HCT116 (cell line): ENCODE measurements at regions not wholly inside any gene's neighbourhood (a gene's known extent, or its start where the extent isn't known, plus 50 kb on each side); places are given as distances from the start of the nearest gene placed in this dataset.

Source experiments
- ATAC-seq: fragments of 200-7000 bp; cut with Tn5 transposase; 2 replicates; pipeline ENCODE4 v1.9.1; 2020; ENCODE audit warnings: mild to moderate bottlenecking, moderate library complexity
- BruUV-seq: library from RNA; stranded (reverse); fragments of 400-500 nt; replicated peaks from 2 replicates; lab custom pipeline; 2021; lab: Mats Ljungman, UMichigan
- CTCF ChIA-PET: fragments of 300-600 bp; sonication (Branson Sonifier 250); formaldehyde crosslinking; loops from one replicate; lab custom pipeline; 2021; ENCODE audit warnings: antibody characterized with exemption; lab: Charles Lee
- POLR2A ChIA-PET: fragments of 300-600, 350-600 bp; sonication (Branson Sonifier 250); formaldehyde crosslinking; loops from one replicate; lab custom pipeline; 2021; ENCODE audit warnings: antibody characterized with exemption; lab: Charles Lee
- RAD21 ChIA-PET, 2 experiments: fragments of 300-600 bp; sonication (Branson Sonifier 250); formaldehyde crosslinking; loops; one replicate each; lab custom pipeline; 2023; ENCODE audit warnings: low total read pairs in 2 of 2; ENCODE audit not compliant: uncharacterized antibody in 2 of 2, unreplicated experiment in 2 of 2, low non-redundant PET in 1 of 2; lab: Charles Lee
- DNase-seq: peaks from one replicate; pipeline ENCODE4 v3.0.0-alpha.2; 2010; ENCODE audit warnings: low read depth, low spot score
- H2AFZ ChIP-seq: fragments of 200-600 bp; shearing (Covaris generic), sonication (generic); 2 replicates; pipeline ENCODE4 v1.6.1; 2017; ENCODE audit warnings: low read depth, mixed run types, mixed read lengths, antibody characterized with exemption, low read length; ENCODE audit not compliant: poor library complexity, severe bottlenecking
- H3K27ac ChIP-seq: 2 replicates; pipeline ENCODE4 v1.5.1; 2012; ENCODE audit warnings: low read depth, low read length
- H3K27me3 ChIP-seq: fragments of 200-600 bp; sonication (generic); 2 replicates; pipeline ENCODE4 v1.6.1; 2016; ENCODE audit warnings: mixed run types, low read length, mixed read lengths; ENCODE audit not compliant: insufficient read depth
- H3K36me3 ChIP-seq, 2 experiments: fragments of 200-500 bp in 1 of 2; fragments of 200-600 bp in 1 of 2; sonication (Bioruptor generic) in 1 of 2; sonication (generic) in 1 of 2; 2 replicates each; pipeline versions ENCODE4 v1.5.1 to v1.6.1; 2014 to 2016; ENCODE audit warnings: low read length in 2 of 2, inconsistent platforms in 1 of 2, mixed read lengths in 1 of 2, mixed run types in 1 of 2; ENCODE audit not compliant: insufficient read depth in 2 of 2, control insufficient read depth in 1 of 2
- H3K4me1 ChIP-seq, 2 experiments: fragments of 200-600 bp in 1 of 2; sonication (generic) in 1 of 2; 2 replicates each; pipeline versions ENCODE4 v1.5.1 to v1.6.1; 2012 to 2017; ENCODE audit warnings: low read length in 2 of 2, inconsistent platforms in 1 of 2, mild to moderate bottlenecking in 1 of 2, mixed read lengths in 1 of 2, mixed run types in 1 of 2, moderate library complexity in 1 of 2; ENCODE audit not compliant: insufficient read depth in 2 of 2, control insufficient read depth in 1 of 2
- H3K4me2 ChIP-seq: fragments of 200-600 bp; sonication (generic); 2 replicates; pipeline ENCODE4 v1.6.1; 2017; ENCODE audit warnings: mixed run types, low read length, mixed read lengths
- H3K4me3 ChIP-seq, 2 experiments: fragments of 200-600 bp in 1 of 2; sonication (generic) in 1 of 2; replicated peaks in 1 of 2; 2 replicates each; pipeline ENCODE4 v1.5.1; 2011 to 2016; ENCODE audit warnings: low read length in 2 of 2, control low read depth in 1 of 2, low read depth in 1 of 2, mild to moderate bottlenecking in 1 of 2, mixed read lengths in 1 of 2, mixed run types in 1 of 2
- H3K79me2 ChIP-seq: fragments of 200-600 bp; sonication (generic); 2 replicates; pipeline ENCODE4 v1.6.1; 2017; ENCODE audit warnings: mild to moderate bottlenecking, mixed run types, low read length, moderate library complexity, mixed read lengths; ENCODE audit not compliant: insufficient read depth
- H3K9ac ChIP-seq: fragments of 200-600 bp; sonication (generic); 2 replicates; pipeline ENCODE4 v1.6.1; 2016; ENCODE audit warnings: low read length, mixed read lengths
- H3K9me2 ChIP-seq: fragments of 200-600 bp; sonication (generic), shearing (Covaris generic); 2 replicates; pipeline ENCODE4 v1.6.1; 2017; ENCODE audit warnings: mixed run types, mild to moderate bottlenecking, moderate library complexity; ENCODE audit not compliant: insufficient read depth
- H3K9me3 ChIP-seq, 2 experiments: fragments of 200-500 bp in 1 of 2; fragments of 200-600 bp in 1 of 2; sonication (Bioruptor generic) in 1 of 2; sonication (generic) in 1 of 2; 2 replicates each; pipeline ENCODE4 v1.6.1; 2014 to 2017; ENCODE audit warnings: low read length in 2 of 2, mixed read lengths in 2 of 2, inconsistent platforms in 1 of 2, low read depth in 1 of 2, mild to moderate bottlenecking in 1 of 2, mixed run types in 1 of 2, moderate library complexity in 1 of 2; ENCODE audit not compliant: control insufficient read depth in 1 of 2, insufficient read depth in 1 of 2
- H4K20me1 ChIP-seq: fragments of 200-600 bp; sonication (generic), shearing (Covaris generic); 2 replicates; pipeline ENCODE4 v1.6.1; 2017; ENCODE audit warnings: mixed run types, mild to moderate bottlenecking, moderate library complexity; ENCODE audit not compliant: insufficient read depth
- EZH2 ChIP-seq: fragments of 200-600 bp; sonication (generic); IDR thresholded peaks from 2 replicates; pipeline ENCODE4 v1.6.1; 2017; ENCODE audit warnings: antibody characterized with exemption, mixed run types
- POLR2AphosphoS5 ChIP-seq: IDR thresholded peaks from 2 replicates; pipeline ENCODE4 v1.6.1; 2011; ENCODE audit warnings: mild to moderate bottlenecking, low read depth, low read length, moderate library complexity
- SIN3A ChIP-seq: IDR thresholded peaks from 2 replicates; pipeline ENCODE4 v1.6.1; 2012; ENCODE audit warnings: low read depth
- TCF7L2 ChIP-seq: IDR thresholded peaks from 2 replicates; pipeline ENCODE4 v1.7.0; 2011; ENCODE audit warnings: borderline replicate concordance, inconsistent platforms; ENCODE audit not compliant: insufficient read depth, insufficient read length; ENCODE audit errors: extremely low read depth
- ZNF274 ChIP-seq: fragments of 200-500 bp; sonication (Bioruptor generic); IDR thresholded peaks from 2 replicates; pipeline ENCODE4 v1.6.1; 2014; ENCODE audit warnings: mild to moderate bottlenecking, low read depth, low read length, inconsistent platforms
- intact Hi-C: fragments of 100-400 bp; cut with micrococcal nuclease; formaldehyde crosslinking; loops from 2 replicates; pipeline ENCODE4 v1.10.0; 2022
- TF ChIP-seq, protein P1 (sequence below), 3 experiments: fragments of 200-600 bp in 1 of 3; sonication (generic) in 1 of 3; IDR thresholded peaks in 2 of 3; conservative IDR thresholded peaks in 1 of 3; 2 replicates each; pipeline ENCODE4 v1.5.1; 2012 to 2017; ENCODE audit warnings: low read depth in 2 of 3, low read length in 2 of 3, antibody characterized with exemption in 1 of 3, borderline replicate concordance in 1 of 3, control low read depth in 1 of 3, mild to moderate bottlenecking in 1 of 3, mixed read lengths in 1 of 3, mixed run types in 1 of 3, moderate library complexity in 1 of 3; ENCODE audit not compliant: insufficient read depth in 1 of 3
- TF ChIP-seq, protein P2 (sequence below): IDR thresholded peaks from 2 replicates; pipeline ENCODE4 v1.6.1; 2012; ENCODE audit warnings: low read depth
- TF ChIP-seq, protein P3 (sequence below): IDR thresholded peaks from 2 replicates; pipeline ENCODE4 v1.6.1; 2012

DNA sequence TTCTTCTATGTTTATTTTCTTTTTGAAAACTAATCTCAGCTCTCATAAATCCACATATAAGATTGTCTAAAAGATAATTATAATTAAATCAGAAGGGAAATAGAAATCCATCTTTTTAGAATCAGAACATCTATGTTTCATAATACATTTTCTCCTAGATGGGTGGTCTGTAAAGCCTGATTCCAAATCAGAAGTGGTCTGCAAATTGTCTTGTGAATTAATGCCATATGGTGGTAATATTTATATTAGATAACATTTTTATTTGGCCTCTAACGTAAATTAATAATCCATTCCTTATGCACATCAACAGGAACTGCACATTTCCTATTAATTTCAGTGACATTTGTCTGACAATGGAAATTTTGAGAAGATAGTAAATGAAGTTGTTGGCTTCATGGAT is 52.8 kb upstream of the TBC1D5 start:
- CTCF ChIA-PET, result no interaction called here
- Histone ChIP-seq H3K4me3 (no peak overlapping the region), H3K9me3 (no peaks in the 10 kb centered on the region)
- TF ChIP-seq, protein P1, sequence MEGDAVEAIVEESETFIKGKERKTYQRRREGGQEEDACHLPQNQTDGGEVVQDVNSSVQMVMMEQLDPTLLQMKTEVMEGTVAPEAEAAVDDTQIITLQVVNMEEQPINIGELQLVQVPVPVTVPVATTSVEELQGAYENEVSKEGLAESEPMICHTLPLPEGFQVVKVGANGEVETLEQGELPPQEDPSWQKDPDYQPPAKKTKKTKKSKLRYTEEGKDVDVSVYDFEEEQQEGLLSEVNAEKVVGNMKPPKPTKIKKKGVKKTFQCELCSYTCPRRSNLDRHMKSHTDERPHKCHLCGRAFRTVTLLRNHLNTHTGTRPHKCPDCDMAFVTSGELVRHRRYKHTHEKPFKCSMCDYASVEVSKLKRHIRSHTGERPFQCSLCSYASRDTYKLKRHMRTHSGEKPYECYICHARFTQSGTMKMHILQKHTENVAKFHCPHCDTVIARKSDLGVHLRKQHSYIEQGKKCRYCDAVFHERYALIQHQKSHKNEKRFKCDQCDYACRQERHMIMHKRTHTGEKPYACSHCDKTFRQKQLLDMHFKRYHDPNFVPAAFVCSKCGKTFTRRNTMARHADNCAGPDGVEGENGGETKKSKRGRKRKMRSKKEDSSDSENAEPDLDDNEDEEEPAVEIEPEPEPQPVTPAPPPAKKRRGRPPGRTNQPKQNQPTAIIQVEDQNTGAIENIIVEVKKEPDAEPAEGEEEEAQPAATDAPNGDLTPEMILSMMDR (IDR thresholded peaks at IDR 0.05 in 2 of 3, conservative IDR thresholded peaks at IDR 0.05 in 1 of 3; ENCODE audit: borderline replicate concordance in 1 of 3, insufficient read depth in 1 of 3, low read depth in 2 of 3, low read length in 2 of 3), result no peak
- TF ChIP-seq POLR2AphosphoS5 (no peak), TCF7L2 (no peak), ZNF274 (no peak), EZH2 (no peak), SIN3A (no peak)
- TF ChIP-seq, protein P2, sequence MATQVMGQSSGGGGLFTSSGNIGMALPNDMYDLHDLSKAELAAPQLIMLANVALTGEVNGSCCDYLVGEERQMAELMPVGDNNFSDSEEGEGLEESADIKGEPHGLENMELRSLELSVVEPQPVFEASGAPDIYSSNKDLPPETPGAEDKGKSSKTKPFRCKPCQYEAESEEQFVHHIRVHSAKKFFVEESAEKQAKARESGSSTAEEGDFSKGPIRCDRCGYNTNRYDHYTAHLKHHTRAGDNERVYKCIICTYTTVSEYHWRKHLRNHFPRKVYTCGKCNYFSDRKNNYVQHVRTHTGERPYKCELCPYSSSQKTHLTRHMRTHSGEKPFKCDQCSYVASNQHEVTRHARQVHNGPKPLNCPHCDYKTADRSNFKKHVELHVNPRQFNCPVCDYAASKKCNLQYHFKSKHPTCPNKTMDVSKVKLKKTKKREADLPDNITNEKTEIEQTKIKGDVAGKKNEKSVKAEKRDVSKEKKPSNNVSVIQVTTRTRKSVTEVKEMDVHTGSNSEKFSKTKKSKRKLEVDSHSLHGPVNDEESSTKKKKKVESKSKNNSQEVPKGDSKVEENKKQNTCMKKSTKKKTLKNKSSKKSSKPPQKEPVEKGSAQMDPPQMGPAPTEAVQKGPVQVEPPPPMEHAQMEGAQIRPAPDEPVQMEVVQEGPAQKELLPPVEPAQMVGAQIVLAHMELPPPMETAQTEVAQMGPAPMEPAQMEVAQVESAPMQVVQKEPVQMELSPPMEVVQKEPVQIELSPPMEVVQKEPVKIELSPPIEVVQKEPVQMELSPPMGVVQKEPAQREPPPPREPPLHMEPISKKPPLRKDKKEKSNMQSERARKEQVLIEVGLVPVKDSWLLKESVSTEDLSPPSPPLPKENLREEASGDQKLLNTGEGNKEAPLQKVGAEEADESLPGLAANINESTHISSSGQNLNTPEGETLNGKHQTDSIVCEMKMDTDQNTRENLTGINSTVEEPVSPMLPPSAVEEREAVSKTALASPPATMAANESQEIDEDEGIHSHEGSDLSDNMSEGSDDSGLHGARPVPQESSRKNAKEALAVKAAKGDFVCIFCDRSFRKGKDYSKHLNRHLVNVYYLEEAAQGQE, result no peak
- TF ChIP-seq, protein P3, sequence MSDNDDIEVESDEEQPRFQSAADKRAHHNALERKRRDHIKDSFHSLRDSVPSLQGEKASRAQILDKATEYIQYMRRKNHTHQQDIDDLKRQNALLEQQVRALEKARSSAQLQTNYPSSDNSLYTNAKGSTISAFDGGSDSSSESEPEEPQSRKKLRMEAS, result no peak
- TF ChIP-seq, all 23 proteins: peak for 0
- no peak overlapping the region for H3K9ac ChIP-seq
- H3K79me2 ChIP-seq, result no peaks in the 10 kb centered on the region
- no TSS peak for BruUV-seq
- H3K4me1 ChIP-seq, result peaks cover 0 to 3% of the 10 kb centered on the region in 2 experiments; a peak in 1 of 4 replicates
- no peak overlapping the region for H2AFZ ChIP-seq
- H3K4me2 ChIP-seq, result no peak overlapping the region
- intact Hi-C loops, result no loop called here
- RAD21 ChIA-PET, result no interaction called here
- H3K36me3 ChIP-seq, result no peaks in the 10 kb centered on the region
- H3K27me3 ChIP-seq, result no peaks in the 10 kb centered on the region
- no peak overlapping the region for H3K27ac ChIP-seq
- no peak for DNase-seq
- no peaks in the 10 kb centered on the region for H4K20me1 ChIP-seq
- no peaks in the 10 kb centered on the region for H3K9me2 ChIP-seq
- POLR2A ChIA-PET, result no interaction called here
- ATAC-seq, result no peak
